ENCODE measurements at regions not wholly inside any gene's neighbourhood (a gene's known extent, or its start where the extent isn't known, plus 50 kb on each side); places are given as distances from the start of the nearest gene placed in this dataset.

GRCh38 chr10:7040681-7041080 lies 370.2 kb downstream of the SFMBT2 start:
- Histone ChIP-seq H3K56ac (ENCODE audit: insufficient read length, low read depth, low read length) (no peak overlapping the region), H4K5ac (ENCODE audit: insufficient read length, low read depth, low read length) (no peak overlapping the region), H2AFZ (ENCODE audit: low read length) (no peak overlapping the region), H3K18ac (ENCODE audit: insufficient read length, low read depth, low read length) (no peak overlapping the region), H3K14ac (ENCODE audit: insufficient read depth, low read length) (no peak overlapping the region), H2AK5ac (ENCODE audit: insufficient read length, low read length) (no peak overlapping the region), H2BK12ac (ENCODE audit: insufficient read length, low read depth, low read length) (no peak overlapping the region), H3K23me2 (ENCODE audit: insufficient read length, low read depth, low read length, poor library complexity, severe bottlenecking) (no peaks in the 10 kb centered on the region), H3K4ac (ENCODE audit: low read depth, low read length) (no peak overlapping the region), H3K23ac (ENCODE audit: insufficient read length, low read depth, low read length) (no peak overlapping the region), H2BK15ac (ENCODE audit: low read depth, low read length) (no peak overlapping the region), H4K20me1 (ENCODE audit: control insufficient read depth, insufficient read depth, insufficient read length) (no peaks in the 10 kb centered on the region), H2BK5ac (ENCODE audit: insufficient read length, low read length) (no peak overlapping the region), H3K9ac (ENCODE audit: extremely low read depth, insufficient read length, low read length) (no peak overlapping the region), H3K79me1 (ENCODE audit: insufficient read depth, low read depth, low read length, poor library complexity, severe bottlenecking) (no peaks in the 10 kb centered on the region), H4K8ac (replicated peaks; ENCODE audit: insufficient read length, low read depth, low read length) (no peak overlapping the region), H3K9me3 (ENCODE audit: control insufficient read depth, low read depth, low read length) (no peaks in the 10 kb centered on the region), H4K91ac (ENCODE audit: insufficient read length, low read depth, low read length) (no peak overlapping the region), H3T11ph (ENCODE audit: low read length) (no peak overlapping the region), H3K27me3 (ENCODE audit: insufficient read depth, low read length) (no peaks in the 10 kb centered on the region), H3K79me2 (ENCODE audit: insufficient read depth, low read length) (no peaks in the 10 kb centered on the region), H2BK20ac (ENCODE audit: low read depth, low read length, poor library complexity, severe bottlenecking) (no peak overlapping the region), H3K4me2 (ENCODE audit: insufficient read depth, insufficient read length, low read length) (no peak overlapping the region), H3K27ac (ENCODE audit: insufficient read length, low read depth, low read length) (no peak overlapping the region), H3K4me1 (ENCODE audit: insufficient read depth, low read length) (no peaks in the 10 kb centered on the region), H2BK120ac (ENCODE audit: low read depth, low read length, poor library complexity, severe bottlenecking) (no peak overlapping the region)
- H3K36me3 Mint-ChIP-seq (ENCODE audit: insufficient read depth in 1 of 3, low read depth in 3 of 3): no peaks in the 10 kb centered on the region
- no peak for TF ChIP-seq CTCF (conservative IDR thresholded peaks at IDR 0.05)
- DNase-seq: no peak
- WGBS (ENCODE audit: extremely low coverage, insufficient read length, low lambda C conversion rate): no CpG with 5 or more reads among the region's 11 CpGs
- no peaks in the 10 kb centered on the region for H3K9me3 Mint-ChIP-seq
- no peak overlapping the region for H3K4me3 Mint-ChIP-seq
- H3K4me1 Mint-ChIP-seq: no peaks in the 10 kb centered on the region
- H3K27me3 Mint-ChIP-seq (ENCODE audit: low read depth): peaks cover 2% of the 10 kb centered on the region
- no peak overlapping the region for H3K27ac Mint-ChIP-seq

All from H9 (cell line).